Astrocyte of the hippocampus (primary cell): ENCODE measurements at regions not wholly inside any gene's neighbourhood (a gene's known extent, or its start where the extent isn't known, plus 50 kb on each side); places are given as distances from the start of the nearest gene placed in this dataset.

ENCODE experiments used
- DNase-seq: peaks from one replicate; pipeline ENCODE4 v3.0.0; 2011; ENCODE audit warnings: low read depth, low spot score

DNA sequence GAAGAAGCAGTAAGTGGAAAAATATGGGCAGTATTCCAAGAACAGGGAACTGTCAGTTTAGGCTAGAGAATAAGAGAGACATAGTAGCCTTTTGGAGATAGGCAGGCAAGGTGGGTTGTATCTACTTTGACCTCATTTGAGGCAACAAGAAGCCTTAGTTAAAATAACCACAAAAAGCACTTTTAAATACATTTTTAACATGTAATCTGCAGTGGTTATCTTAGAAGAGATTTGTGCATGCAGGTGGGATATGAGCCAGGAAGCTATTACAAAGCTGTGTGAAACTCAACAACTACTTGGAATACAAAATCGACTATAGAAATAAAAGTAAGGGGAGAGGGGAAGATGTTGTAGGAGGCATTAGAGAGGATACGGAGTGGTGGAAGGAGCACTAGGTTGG is 143.7 kb upstream of the MCHR2 start:
- DNase-seq: no peak

GRCh38 chr6:100136590-100136989 is 142.6 kb upstream of the MCHR2 start:
- DNase-seq: no peak

- no peak for DNase-seq
Measured at GRCh38 chr6:100135977-100136376, 142.0 kb upstream of the MCHR2 start.

DNA sequence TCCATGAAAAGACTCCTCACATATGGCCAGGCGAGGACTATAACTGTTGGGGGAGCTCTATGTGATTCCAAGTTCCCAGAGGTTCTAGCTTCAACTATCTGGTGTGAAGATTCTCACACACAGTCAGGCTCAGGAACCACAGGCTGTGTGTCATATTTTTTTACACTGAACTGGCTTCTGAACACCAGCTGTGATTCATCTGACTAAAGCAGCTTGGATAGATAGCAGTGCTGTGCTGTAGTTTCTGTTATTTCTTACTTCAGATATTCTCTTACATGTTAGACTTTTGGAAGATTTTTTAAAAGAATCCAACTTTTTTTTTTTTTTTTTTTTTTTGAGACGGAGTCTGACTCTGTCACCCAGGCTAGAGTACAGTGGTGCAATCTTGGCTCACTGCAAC is 140.7 kb upstream of the MCHR2 start:
- no peak for DNase-seq

GRCh38 chr6:100134297-100134696 is 140.3 kb upstream of the MCHR2 start:
- no peak for DNase-seq

DNA sequence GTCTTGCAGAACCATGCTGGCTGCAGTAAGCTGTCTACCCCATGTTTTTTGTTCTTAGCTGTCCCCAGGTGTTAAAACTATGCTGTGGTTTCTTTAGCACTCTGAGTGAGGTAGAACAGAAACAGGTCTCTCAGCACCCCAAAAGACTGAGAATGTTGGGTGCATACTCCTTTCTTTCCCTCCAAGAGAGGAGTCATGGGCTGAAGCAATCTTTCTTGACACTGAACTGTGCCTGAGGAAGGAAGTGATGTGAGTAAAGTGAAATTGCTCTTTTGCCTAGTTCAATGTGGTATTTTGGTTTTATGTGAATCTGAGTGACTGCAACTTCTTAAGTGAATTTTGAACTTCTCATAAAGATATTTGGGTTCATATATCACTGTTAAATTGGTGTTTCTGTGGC is 138.0 kb upstream of the MCHR2 start:
- DNase-seq: no peak

DNA sequence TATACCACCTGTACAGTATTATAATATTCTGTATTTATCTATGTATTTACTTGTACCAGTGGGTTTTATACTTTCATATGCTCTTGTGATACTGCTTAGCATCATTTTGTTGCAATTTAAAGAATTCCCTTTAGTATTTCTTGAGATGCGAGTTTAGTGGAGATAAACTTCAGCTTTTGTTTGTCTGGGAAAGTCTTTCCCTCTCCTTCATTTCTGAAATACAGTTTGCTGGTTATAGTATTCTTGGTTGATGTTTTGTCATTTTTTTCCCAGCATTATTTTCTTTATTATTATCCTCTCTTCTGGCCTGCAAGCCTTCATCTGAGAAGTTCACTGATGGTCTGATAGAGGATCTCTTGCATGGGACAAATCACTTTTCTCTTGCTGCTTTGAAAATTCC is 136.6 kb upstream of the MCHR2 start:
- DNase-seq: no peak

- DNase-seq: no peak
Measured at GRCh38 chr6:100126790-100127484, 132.9 kb upstream of the MCHR2 start.

- no peak for DNase-seq
Measured at GRCh38 chr6:100121854-100122609, 128.0 kb upstream of the MCHR2 start.

DNA sequence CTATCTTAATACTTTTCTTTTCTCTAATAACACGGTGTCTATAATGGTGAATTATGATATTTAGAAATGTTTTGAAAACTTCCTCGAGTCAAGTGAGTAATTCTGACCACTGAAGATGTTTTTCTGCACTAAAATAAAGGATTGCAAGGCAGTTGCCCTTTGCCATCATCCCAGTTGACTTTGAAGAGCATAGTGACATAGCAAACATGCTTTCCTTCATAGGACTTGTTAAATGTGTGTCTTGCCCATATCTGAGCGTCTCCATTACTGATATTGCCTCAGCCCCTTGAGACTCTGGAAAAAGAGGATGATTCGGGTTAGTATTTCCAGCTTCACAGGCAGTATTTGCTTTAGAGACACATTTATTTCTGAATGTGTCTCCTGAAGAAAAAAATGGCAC is 125.2 kb upstream of the MCHR2 start:
- no peak for DNase-seq

GRCh38 chr6:100118301-100118700 is 124.3 kb upstream of the MCHR2 start:
- no peak for DNase-seq

DNA sequence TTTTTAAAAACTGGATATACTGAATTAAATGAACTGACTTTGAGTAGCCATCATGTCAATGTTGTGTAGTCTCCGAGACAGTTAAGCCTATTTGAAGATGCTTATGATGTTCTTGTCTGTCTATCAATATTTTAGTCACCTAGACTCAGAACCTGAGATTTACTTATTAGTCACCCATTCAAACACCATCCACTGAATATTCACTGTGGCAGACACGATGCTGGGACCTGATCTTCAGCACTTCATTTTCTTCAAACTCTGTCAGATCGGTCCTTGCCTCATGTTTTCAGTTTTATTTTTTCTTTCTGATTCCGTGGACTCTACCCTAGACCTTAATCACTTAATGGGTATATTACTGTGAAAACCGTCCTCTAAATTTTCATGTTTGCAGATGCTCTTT is 123.7 kb upstream of the MCHR2 start:
- no peak for DNase-seq

GRCh38 chr6:100116411-100117194 is 122.6 kb upstream of the MCHR2 start:
- DNase-seq: peak; percentile 82

GRCh38 chr6:100115407-100116101 is 121.5 kb upstream of the MCHR2 start:
- DNase-seq: no peak

GRCh38 chr6:100112855-100113508 is 119.0 kb upstream of the MCHR2 start:
- no peak for DNase-seq

- DNase-seq: peak; percentile 6
Measured at GRCh38 chr6:100105919-100106529, 112.0 kb upstream of the MCHR2 start.

GRCh38 chr6:100105138-100105537 is 111.1 kb upstream of the MCHR2 start:
- no peak for DNase-seq

DNA sequence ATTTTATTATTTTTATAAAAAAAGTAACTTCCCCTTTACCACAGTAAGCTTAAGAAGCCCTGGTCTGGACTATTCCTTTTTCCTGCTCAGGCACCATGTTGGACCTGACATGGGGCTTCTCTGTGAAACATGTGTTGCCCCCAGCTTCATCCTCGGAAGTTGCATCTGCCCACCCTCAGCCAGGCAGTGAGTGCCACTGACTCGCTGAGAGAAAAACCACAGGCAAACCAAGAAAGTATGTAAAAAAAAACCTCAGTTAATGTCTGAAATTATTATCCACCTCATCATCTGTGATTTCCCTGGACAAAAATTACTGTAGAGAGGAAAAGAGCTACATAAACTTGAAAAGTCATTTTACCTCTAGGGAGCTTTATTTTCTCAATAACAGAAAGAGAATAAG is 109.9 kb upstream of the MCHR2 start:
- no peak for DNase-seq

- no peak for DNase-seq
Measured at GRCh38 chr6:100103194-100103593, 109.2 kb upstream of the MCHR2 start.

GRCh38 chr6:100101644-100102043 is 107.6 kb upstream of the MCHR2 start:
- DNase-seq: no peak

DNA sequence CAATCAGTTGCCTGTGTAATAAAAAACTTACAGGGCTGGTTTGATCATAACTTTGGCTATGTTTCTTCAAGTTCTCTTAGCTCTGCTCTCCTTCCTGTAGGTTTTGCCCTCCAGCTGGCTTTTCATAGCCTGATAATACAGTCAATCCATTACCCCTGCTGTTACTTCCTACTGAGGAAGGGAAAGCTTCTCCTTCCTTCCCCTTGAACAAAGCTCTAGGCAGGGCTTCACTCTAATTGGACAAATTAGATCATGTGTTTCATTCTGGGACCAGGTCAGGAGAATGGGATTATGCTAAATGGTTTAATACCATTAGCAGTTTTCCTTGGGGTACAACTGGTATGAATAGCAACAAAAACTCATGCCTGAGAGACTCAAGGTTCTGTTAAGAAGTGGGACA is 106.8 kb upstream of the MCHR2 start:
- DNase-seq: no peak
